ENCODE measurements at regions not wholly inside any gene's neighbourhood (a gene's known extent, or its start where the extent isn't known, plus 50 kb on each side); places are given as distances from the start of the nearest gene placed in this dataset.

GRCh38 chr3:197446700-197447056, 109.1 kb downstream of the BDH1 start:
- no peak for TF ChIP-seq EZH2phosphoT487 (IDR thresholded peaks at IDR 0.05; ENCODE audit: borderline replicate concordance)
- TF ChIP-seq, protein P1, sequence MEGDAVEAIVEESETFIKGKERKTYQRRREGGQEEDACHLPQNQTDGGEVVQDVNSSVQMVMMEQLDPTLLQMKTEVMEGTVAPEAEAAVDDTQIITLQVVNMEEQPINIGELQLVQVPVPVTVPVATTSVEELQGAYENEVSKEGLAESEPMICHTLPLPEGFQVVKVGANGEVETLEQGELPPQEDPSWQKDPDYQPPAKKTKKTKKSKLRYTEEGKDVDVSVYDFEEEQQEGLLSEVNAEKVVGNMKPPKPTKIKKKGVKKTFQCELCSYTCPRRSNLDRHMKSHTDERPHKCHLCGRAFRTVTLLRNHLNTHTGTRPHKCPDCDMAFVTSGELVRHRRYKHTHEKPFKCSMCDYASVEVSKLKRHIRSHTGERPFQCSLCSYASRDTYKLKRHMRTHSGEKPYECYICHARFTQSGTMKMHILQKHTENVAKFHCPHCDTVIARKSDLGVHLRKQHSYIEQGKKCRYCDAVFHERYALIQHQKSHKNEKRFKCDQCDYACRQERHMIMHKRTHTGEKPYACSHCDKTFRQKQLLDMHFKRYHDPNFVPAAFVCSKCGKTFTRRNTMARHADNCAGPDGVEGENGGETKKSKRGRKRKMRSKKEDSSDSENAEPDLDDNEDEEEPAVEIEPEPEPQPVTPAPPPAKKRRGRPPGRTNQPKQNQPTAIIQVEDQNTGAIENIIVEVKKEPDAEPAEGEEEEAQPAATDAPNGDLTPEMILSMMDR (conservative IDR thresholded peaks at IDR 0.05; ENCODE audit: low read length): no peak
- Histone ChIP-seq H3F3A (ENCODE audit: low read depth) (no peaks in the 10 kb centered on the region), H3K9ac (ENCODE audit: low read depth, low read length, poor library complexity, severe bottlenecking) (no peak overlapping the region), H3K4me3 (ENCODE audit: low read length, poor library complexity, severe bottlenecking) (no peak overlapping the region), H3K4me2 (ENCODE audit: low read depth, low read length, poor library complexity, severe bottlenecking) (peak overlapping the region; percentile 41), H3K27me3 (ENCODE audit: insufficient read depth, low read length, poor library complexity, severe bottlenecking) (no peaks in the 10 kb centered on the region), H3K36me3 (ENCODE audit: insufficient read depth, low read length) (no peaks in the 10 kb centered on the region), H3K79me2 (ENCODE audit: insufficient read depth, low read length) (no peaks in the 10 kb centered on the region), H3K4me1 (ENCODE audit: insufficient read depth, low read length, poor library complexity, severe bottlenecking) (peaks cover 25% of the 10 kb centered on the region), H2AFZ (ENCODE audit: low read length) (0 out of 2 replicates have a peak overlapping the region, but pooled peaks have one; percentile 23), H4K20me1 (ENCODE audit: insufficient read depth, low read length, poor library complexity, severe bottlenecking) (no peaks in the 10 kb centered on the region), H3K9me3 (ENCODE audit: insufficient read depth, low read depth, low read length) (no peaks in the 10 kb centered on the region), H3K9me2 (replicated peaks; ENCODE audit: low read depth, low read length) (no peaks in the 10 kb centered on the region)

GRCh38 chr3:197445896-197446699, 109.7 kb downstream of the BDH1 start:
- H3K27me3 ChIP-seq (ENCODE audit: insufficient read depth, low read length, poor library complexity, severe bottlenecking): no peaks in the 10 kb centered on the region
- H3K4me2 ChIP-seq (ENCODE audit: low read depth, low read length, poor library complexity, severe bottlenecking): no peak overlapping the region
- H3K9ac ChIP-seq (ENCODE audit: low read depth, low read length, poor library complexity, severe bottlenecking): no peak overlapping the region
- no peaks in the 10 kb centered on the region for H3K9me2 ChIP-seq (replicated peaks; ENCODE audit: low read depth, low read length)
- H3F3A ChIP-seq (ENCODE audit: low read depth): no peaks in the 10 kb centered on the region
- H3K9me3 ChIP-seq (ENCODE audit: insufficient read depth, low read depth, low read length): no peaks in the 10 kb centered on the region
- peaks cover 25% of the 10 kb centered on the region for H3K4me1 ChIP-seq (ENCODE audit: insufficient read depth, low read length, poor library complexity, severe bottlenecking)
- no peak overlapping the region for H3K4me3 ChIP-seq (ENCODE audit: low read length, poor library complexity, severe bottlenecking)
- no peaks in the 10 kb centered on the region for H4K20me1 ChIP-seq (ENCODE audit: insufficient read depth, low read length, poor library complexity, severe bottlenecking)
- no peak overlapping the region for H2AFZ ChIP-seq (ENCODE audit: low read length)
- TF ChIP-seq EZH2phosphoT487 (IDR thresholded peaks at IDR 0.05; ENCODE audit: borderline replicate concordance): no peak
- TF ChIP-seq, protein P1 (conservative IDR thresholded peaks at IDR 0.05; ENCODE audit: low read length): no peak
- H3K79me2 ChIP-seq (ENCODE audit: insufficient read depth, low read length): no peaks in the 10 kb centered on the region
- no peaks in the 10 kb centered on the region for H3K36me3 ChIP-seq (ENCODE audit: insufficient read depth, low read length)

DNA sequence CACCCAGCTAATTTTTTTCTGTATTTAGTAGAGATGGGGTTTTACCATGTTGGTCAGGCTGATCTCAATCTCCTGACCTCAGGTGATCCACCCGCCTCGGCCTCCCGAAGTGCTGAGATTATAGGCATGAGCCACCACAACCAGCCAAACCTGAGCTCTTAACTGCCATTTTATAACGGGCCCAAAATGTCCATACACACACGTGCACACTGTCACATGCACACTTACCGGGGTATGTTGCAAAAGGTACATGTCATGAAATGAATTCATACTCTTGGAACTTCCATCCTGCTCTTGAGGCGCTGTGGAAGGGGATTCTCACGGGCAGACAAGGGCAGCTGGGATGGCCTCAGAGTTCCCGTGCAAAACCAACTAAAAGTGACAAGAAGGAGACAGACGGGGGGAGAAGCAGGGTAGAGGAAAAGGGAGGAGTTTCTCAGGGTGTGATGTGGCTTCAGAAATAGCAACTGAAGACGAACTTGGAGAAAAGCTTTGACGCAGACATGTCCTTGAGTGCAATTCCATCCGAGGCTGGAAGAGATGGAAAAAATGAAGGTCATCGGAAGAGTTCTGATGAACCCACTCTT, 110.9 kb downstream of the BDH1 start:
- TF ChIP-seq, protein P1 (conservative IDR thresholded peaks at IDR 0.05; ENCODE audit: low read length): no peak
- TF ChIP-seq EZH2phosphoT487 (IDR thresholded peaks at IDR 0.05; ENCODE audit: borderline replicate concordance): no peak
- Histone ChIP-seq H3K79me2 (ENCODE audit: insufficient read depth, low read length) (no peaks in the 10 kb centered on the region), H4K20me1 (ENCODE audit: insufficient read depth, low read length, poor library complexity, severe bottlenecking) (no peaks in the 10 kb centered on the region), H3F3A (ENCODE audit: low read depth) (no peaks in the 10 kb centered on the region), H3K9ac (ENCODE audit: low read depth, low read length, poor library complexity, severe bottlenecking) (no peak overlapping the region), H2AFZ (ENCODE audit: low read length) (no peak overlapping the region), H3K4me1 (ENCODE audit: insufficient read depth, low read length, poor library complexity, severe bottlenecking) (peaks cover 25% of the 10 kb centered on the region), H3K9me3 (ENCODE audit: insufficient read depth, low read depth, low read length) (no peaks in the 10 kb centered on the region), H3K9me2 (replicated peaks; ENCODE audit: low read depth, low read length) (no peaks in the 10 kb centered on the region), H3K36me3 (ENCODE audit: insufficient read depth, low read length) (no peaks in the 10 kb centered on the region), H3K4me3 (ENCODE audit: low read length, poor library complexity, severe bottlenecking) (no peak overlapping the region), H3K27me3 (ENCODE audit: insufficient read depth, low read length, poor library complexity, severe bottlenecking) (no peaks in the 10 kb centered on the region), H3K4me2 (ENCODE audit: low read depth, low read length, poor library complexity, severe bottlenecking) (no peak overlapping the region)

All from Loucy (cell line).